Upper lobe of left lung (tissue), 4 donors: ENCODE measurements at regions not wholly inside any gene's neighbourhood (a gene's known extent, or its start where the extent isn't known, plus 50 kb on each side); places are given as distances from the start of the nearest gene placed in this dataset.

Source experiments
- CTCF ChIP-seq, 6 experiments: fragments of 450-650 bp in 4 of 6; fragments of 200-600 bp in 2 of 6; sonication (generic) in 2 of 6; IDR thresholded peaks; one replicate each; pipeline ENCODE4 v1.5.1; 2016 to 2019; ENCODE audit warnings: antibody characterized with exemption in 6 of 6
- POLR2A ChIP-seq, 4 donors: fragments of 450-650 bp; IDR thresholded peaks; one replicate each; pipeline ENCODE4 v1.5.1; 2016 to 2017; ENCODE audit warnings: antibody characterized with exemption in 4 of 4, mild to moderate bottlenecking in 2 of 4

GRCh38 chr3:102240720-102241119 is 194.1 kb upstream of the ZPLD1 start:
- no peak for TF ChIP-seq CTCF (IDR thresholded peaks at IDR 0.05)
- TF ChIP-seq POLR2A (IDR thresholded peaks at IDR 0.05) = no peak
